ENCODE measurements at regions not wholly inside any gene's neighbourhood (a gene's known extent, or its start where the extent isn't known, plus 50 kb on each side); places are given as distances from the start of the nearest gene placed in this dataset.

GRCh38 chr14:100643426-100643825 lies 56.2 kb upstream of the BEGAIN start:
- Histone ChIP-seq H3K14ac (ENCODE audit: low read length) (no peak overlapping the region), H2AFZ (ENCODE audit: low read length) (no peak overlapping the region), H3K18ac (ENCODE audit: low read length) (no peak overlapping the region), H3K9me3 (replicated peaks in 1 of 2; ENCODE audit: control insufficient read depth in 2 of 2, insufficient read depth in 1 of 2, low read depth in 1 of 2, low read length in 2 of 2) (peaks cover 0 to 9% of the 10 kb centered on the region in 2 donors), H2BK5ac (ENCODE audit: low read length) (no peak overlapping the region), H3K4me3 (ENCODE audit: low read length in 2 of 2) (no peak overlapping the region), H3K4me2 (ENCODE audit: insufficient read depth, low read length, poor library complexity, severe bottlenecking) (no peak overlapping the region), H2AK5ac (ENCODE audit: low read depth, low read length) (no peak overlapping the region), H2BK12ac (ENCODE audit: low read length) (peak overlapping the region; percentile 0), H3K79me1 (ENCODE audit: low read depth, low read length) (no peaks in the 10 kb centered on the region), H2BK15ac (ENCODE audit: low read length) (no peak overlapping the region), H3K23ac (ENCODE audit: low read depth, low read length, poor library complexity) (no peak overlapping the region), H3K4me1 (ENCODE audit: control insufficient read depth in 2 of 2, insufficient read depth in 1 of 2, low read depth in 1 of 2, low read length in 2 of 2) (peaks cover 0 to 6% of the 10 kb centered on the region in 2 donors), H3K4ac (ENCODE audit: low read length) (no peak overlapping the region), H4K91ac (ENCODE audit: low read depth, low read length, poor library complexity) (no peak overlapping the region), H3K36me3 (replicated peaks in 1 of 2; ENCODE audit: control insufficient read depth in 2 of 2, insufficient read depth in 2 of 2, low read length in 2 of 2) (no peaks in the 10 kb centered on the region), H3K27ac (replicated peaks; ENCODE audit: low read length) (no peak overlapping the region), H3K9ac (ENCODE audit: low read depth, low read length, poor library complexity) (no peak overlapping the region), H2BK120ac (ENCODE audit: low read depth, low read length) (no peak overlapping the region), H4K8ac (ENCODE audit: low read depth, low read length) (no peak overlapping the region), H3K27me3 (ENCODE audit: control insufficient read depth in 3 of 3, insufficient read depth in 3 of 3, low read depth in 1 of 3, low read length in 3 of 3) (peaks cover 0 to 15% (median 0%) of the 10 kb centered on the region in 3 experiments)
- no CpG with 5 or more reads among the region's 8 CpGs for WGBS, 2 donors (ENCODE audit: extremely low coverage in 2 of 2, insufficient read length in 2 of 2, insufficient replicate concordance in 1 of 2)
- DNase-seq (ENCODE audit: low spot score) = no peak

- Histone ChIP-seq H3K4me3 (ENCODE audit: low read length in 2 of 2) (no peak overlapping the region), H2AFZ (ENCODE audit: low read length) (no peak overlapping the region), H2BK5ac (ENCODE audit: low read length) (no peak overlapping the region), H3K27me3 (ENCODE audit: control insufficient read depth in 3 of 3, insufficient read depth in 3 of 3, low read depth in 1 of 3, low read length in 3 of 3) (peaks cover 0 to 15% (median 0%) of the 10 kb centered on the region in 3 experiments), H3K4me1 (ENCODE audit: control insufficient read depth in 2 of 2, insufficient read depth in 1 of 2, low read depth in 1 of 2, low read length in 2 of 2) (peaks cover 0 to 6% of the 10 kb centered on the region in 2 donors), H3K4ac (ENCODE audit: low read length) (no peak overlapping the region), H4K91ac (ENCODE audit: low read depth, low read length, poor library complexity) (no peak overlapping the region), H4K8ac (ENCODE audit: low read depth, low read length) (no peak overlapping the region), H3K18ac (ENCODE audit: low read length) (peak overlapping the region; percentile 71), H3K79me1 (ENCODE audit: low read depth, low read length) (no peaks in the 10 kb centered on the region), H3K14ac (ENCODE audit: low read length) (no peak overlapping the region), H2BK120ac (ENCODE audit: low read depth, low read length) (no peak overlapping the region), H3K9ac (ENCODE audit: low read depth, low read length, poor library complexity) (no peak overlapping the region), H3K4me2 (ENCODE audit: insufficient read depth, low read length, poor library complexity, severe bottlenecking) (no peak overlapping the region), H3K36me3 (replicated peaks in 1 of 2; ENCODE audit: control insufficient read depth in 2 of 2, insufficient read depth in 2 of 2, low read length in 2 of 2) (no peaks in the 10 kb centered on the region), H3K23ac (ENCODE audit: low read depth, low read length, poor library complexity) (no peak overlapping the region), H2BK12ac (ENCODE audit: low read length) (peak overlapping the region; percentile 4), H2AK5ac (ENCODE audit: low read depth, low read length) (no peak overlapping the region), H3K27ac (replicated peaks; ENCODE audit: low read length) (no peak overlapping the region), H2BK15ac (ENCODE audit: low read length) (no peak overlapping the region), H3K9me3 (replicated peaks in 1 of 2; ENCODE audit: control insufficient read depth in 2 of 2, insufficient read depth in 1 of 2, low read depth in 1 of 2, low read length in 2 of 2) (peaks cover 0 to 9% of the 10 kb centered on the region in 2 donors)
- WGBS, 2 donors (ENCODE audit: extremely low coverage in 2 of 2, insufficient read length in 2 of 2, insufficient replicate concordance in 1 of 2) = no CpG with 5 or more reads among the region's 6 CpGs
- DNase-seq (ENCODE audit: low spot score) = no peak
Observed at GRCh38 chr14:100644383-100644782, 57.2 kb upstream of the BEGAIN start.

- Histone ChIP-seq H2AK5ac (ENCODE audit: low read depth, low read length) (peak overlapping the region; percentile 48), H3K9me3 (replicated peaks in 1 of 2; ENCODE audit: control insufficient read depth in 2 of 2, insufficient read depth in 1 of 2, low read depth in 1 of 2, low read length in 2 of 2) (peaks cover 0 to 9% of the 10 kb centered on the region in 2 donors), H2BK12ac (ENCODE audit: low read length) (peak overlapping the region; percentile 17), H2BK5ac (ENCODE audit: low read length) (no peak overlapping the region), H3K27me3 (ENCODE audit: control insufficient read depth in 3 of 3, insufficient read depth in 3 of 3, low read depth in 1 of 3, low read length in 3 of 3) (peaks cover 0 to 15% (median 0%) of the 10 kb centered on the region in 3 experiments), H2BK15ac (ENCODE audit: low read length) (no peak overlapping the region), H3K4ac (ENCODE audit: low read length) (no peak overlapping the region), H3K4me3 (ENCODE audit: low read length in 2 of 2) (no peak overlapping the region), H4K8ac (ENCODE audit: low read depth, low read length) (no peak overlapping the region), H3K18ac (ENCODE audit: low read length) (peak overlapping the region; percentile 18), H4K91ac (ENCODE audit: low read depth, low read length, poor library complexity) (no peak overlapping the region), H3K4me1 (ENCODE audit: control insufficient read depth in 2 of 2, insufficient read depth in 1 of 2, low read depth in 1 of 2, low read length in 2 of 2) (peaks cover 0 to 6% of the 10 kb centered on the region in 2 donors), H3K14ac (ENCODE audit: low read length) (no peak overlapping the region), H3K36me3 (replicated peaks in 1 of 2; ENCODE audit: control insufficient read depth in 2 of 2, insufficient read depth in 2 of 2, low read length in 2 of 2) (no peaks in the 10 kb centered on the region), H2AFZ (ENCODE audit: low read length) (no peak overlapping the region), H3K79me1 (ENCODE audit: low read depth, low read length) (no peaks in the 10 kb centered on the region), H3K4me2 (ENCODE audit: insufficient read depth, low read length, poor library complexity, severe bottlenecking) (no peak overlapping the region), H2BK120ac (ENCODE audit: low read depth, low read length) (peak overlapping the region; percentile 32), H3K23ac (ENCODE audit: low read depth, low read length, poor library complexity) (no peak overlapping the region), H3K9ac (ENCODE audit: low read depth, low read length, poor library complexity) (no peak overlapping the region), H3K27ac (replicated peaks; ENCODE audit: low read length) (no peak overlapping the region)
- WGBS, 2 donors (ENCODE audit: extremely low coverage in 2 of 2, insufficient read length in 2 of 2, insufficient replicate concordance in 1 of 2) = no CpG with 5 or more reads among the region's 8 CpGs
- no peak for DNase-seq (ENCODE audit: low spot score)
Observed at GRCh38 chr14:100644784-100645183, 57.6 kb upstream of the BEGAIN start.

DNA sequence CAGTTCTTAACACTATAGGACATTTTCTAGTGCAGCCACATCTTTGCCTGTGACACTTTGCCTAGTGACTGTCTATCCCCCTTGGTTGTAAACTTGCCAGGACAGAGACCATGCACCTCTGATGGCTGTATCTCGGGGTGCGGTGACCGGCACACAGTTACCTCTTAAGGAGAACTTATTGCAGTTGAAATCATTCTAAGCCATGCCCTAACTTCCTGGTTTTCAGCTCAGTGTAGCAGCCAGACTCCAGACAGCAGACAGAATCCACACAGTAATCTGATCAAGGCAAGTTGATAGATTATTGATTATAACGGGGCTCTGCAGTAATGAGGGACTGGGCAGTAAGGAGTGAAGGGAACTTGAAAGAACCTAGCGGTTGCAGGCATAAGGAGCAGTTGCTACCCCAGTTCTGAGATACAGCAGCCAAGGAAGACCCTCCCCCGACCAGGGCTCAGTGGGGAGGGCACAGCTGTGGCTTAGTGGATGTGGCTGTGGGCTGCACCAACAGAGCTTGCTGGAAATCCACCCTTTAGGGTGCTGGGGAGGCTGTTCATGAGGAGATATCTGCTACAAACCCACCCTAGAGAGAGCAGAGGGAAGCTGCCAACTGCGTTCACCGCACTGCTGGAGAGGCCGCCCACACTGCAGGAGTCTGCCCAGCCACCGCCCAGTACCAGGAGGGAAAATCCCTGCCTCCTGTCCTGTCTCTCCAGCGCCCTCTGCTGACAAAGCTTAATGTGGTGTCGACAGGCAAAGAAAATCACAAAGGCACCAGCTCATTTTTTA lies 58.2 kb upstream of the BEGAIN start:
- Histone ChIP-seq H3K14ac (ENCODE audit: low read length) (no peak overlapping the region), H3K27ac (replicated peaks; ENCODE audit: low read length) (no peak overlapping the region), H2BK5ac (ENCODE audit: low read length) (peak overlapping the region; percentile 62), H2BK12ac (ENCODE audit: low read length) (peak overlapping the region; percentile 17), H4K91ac (ENCODE audit: low read depth, low read length, poor library complexity) (no peak overlapping the region), H4K8ac (ENCODE audit: low read depth, low read length) (no peak overlapping the region), H3K23ac (ENCODE audit: low read depth, low read length, poor library complexity) (no peak overlapping the region), H3K9me3 (replicated peaks in 1 of 2; ENCODE audit: control insufficient read depth in 2 of 2, insufficient read depth in 1 of 2, low read depth in 1 of 2, low read length in 2 of 2) (peaks cover 0 to 9% of the 10 kb centered on the region in 2 donors), H2BK15ac (ENCODE audit: low read length) (no peak overlapping the region), H3K79me1 (ENCODE audit: low read depth, low read length) (no peaks in the 10 kb centered on the region), H3K36me3 (replicated peaks in 1 of 2; ENCODE audit: control insufficient read depth in 2 of 2, insufficient read depth in 2 of 2, low read length in 2 of 2) (no peaks in the 10 kb centered on the region), H3K9ac (ENCODE audit: low read depth, low read length, poor library complexity) (no peak overlapping the region), H3K4ac (ENCODE audit: low read length) (no peak overlapping the region), H2AK5ac (ENCODE audit: low read depth, low read length) (peak overlapping the region; percentile 48), H3K4me2 (ENCODE audit: insufficient read depth, low read length, poor library complexity, severe bottlenecking) (no peak overlapping the region), H3K27me3 (ENCODE audit: control insufficient read depth in 3 of 3, insufficient read depth in 3 of 3, low read depth in 1 of 3, low read length in 3 of 3) (peaks cover 0 to 12% (median 0%) of the 10 kb centered on the region in 3 experiments), H3K18ac (ENCODE audit: low read length) (peak overlapping the region; percentile 89), H2BK120ac (ENCODE audit: low read depth, low read length) (peak overlapping the region; percentile 32), H2AFZ (ENCODE audit: low read length) (peak overlapping the region; percentile 58), H3K4me3 (ENCODE audit: low read length in 2 of 2) (no peak overlapping the region), H3K4me1 (ENCODE audit: control insufficient read depth in 2 of 2, insufficient read depth in 1 of 2, low read depth in 1 of 2, low read length in 2 of 2) (peaks cover 0 to 6% of the 10 kb centered on the region in 2 donors)
- DNase-seq (ENCODE audit: low spot score) = peak; percentile 80
- WGBS, 2 donors (ENCODE audit: extremely low coverage in 2 of 2, insufficient read length in 2 of 2, insufficient replicate concordance in 1 of 2) = no CpG with 5 or more reads among the region's 12 CpGs

All from neuronal stem cell (in vitro differentiated cells).